Neural cell (in vitro differentiated cells): ENCODE measurements at regions not wholly inside any gene's neighbourhood (a gene's known extent, or its start where the extent isn't known, plus 50 kb on each side); places are given as distances from the start of the nearest gene placed in this dataset.

Experiments used
- EP300 ChIP-seq: fragments of 450-650 bp; conservative IDR thresholded peaks from 2 replicates; pipeline ENCODE4 v1.6.1; 2014; ENCODE audit warnings: antibody characterized with exemption, mild to moderate bottlenecking, moderate library complexity; ENCODE audit not compliant: poor library complexity, severe bottlenecking
- EZH2 ChIP-seq: fragments of 200-600, 300-800 bp; shearing (Covaris generic), sonication (generic); IDR thresholded peaks from 2 replicates; pipeline ENCODE4 v1.6.1; 2014; ENCODE audit warnings: antibody characterized with exemption, low read length, borderline replicate concordance, mild to moderate bottlenecking; ENCODE audit not compliant: insufficient read depth, poor library complexity, severe bottlenecking
- MXI1 ChIP-seq: fragments of 450-650 bp; conservative IDR thresholded peaks from 2 replicates; pipeline ENCODE4 v1.6.1; 2014; ENCODE audit warnings: antibody characterized with exemption, mild to moderate bottlenecking; ENCODE audit not compliant: poor library complexity, severe bottlenecking
- POLR2AphosphoS5 ChIP-seq: IDR thresholded peaks from 2 replicates; pipeline ENCODE4 v1.6.1; 2012
- RAD21 ChIP-seq: fragments of 450-650 bp; conservative IDR thresholded peaks from 2 replicates; pipeline ENCODE4 v1.6.1; 2014; ENCODE audit warnings: antibody characterized with exemption, mild to moderate bottlenecking, moderate library complexity
- SMC3 ChIP-seq: fragments of 450-650 bp; conservative IDR thresholded peaks from 2 replicates; pipeline ENCODE4 v1.6.1; 2014; ENCODE audit warnings: antibody characterized with exemption, mild to moderate bottlenecking, moderate library complexity; ENCODE audit not compliant: poor library complexity
- TF ChIP-seq, protein P1 (sequence below): fragments of 450-650 bp; IDR thresholded peaks from 2 replicates; pipeline ENCODE4 v1.5.1; 2014; ENCODE audit warnings: antibody characterized with exemption, mild to moderate bottlenecking, moderate library complexity; ENCODE audit not compliant: poor library complexity, severe bottlenecking

DNA sequence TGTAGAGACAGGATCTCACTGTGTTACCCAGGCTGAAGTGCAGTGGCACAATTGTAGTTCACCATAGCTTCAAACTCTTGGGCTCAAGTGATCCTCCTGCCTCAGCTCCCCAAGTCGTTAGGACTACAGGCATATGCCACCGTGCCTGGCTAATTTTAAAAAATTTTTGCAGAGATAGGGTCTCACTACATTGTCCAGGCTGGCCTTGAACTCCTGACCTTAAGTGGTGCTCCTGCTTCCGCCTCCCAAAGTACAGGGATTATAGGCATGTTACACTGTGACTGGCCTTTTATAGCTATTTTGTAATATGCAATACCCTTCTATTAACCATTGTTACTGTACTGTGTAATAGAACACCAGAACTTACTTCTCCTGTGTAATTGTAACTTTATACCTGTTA is 139.3 kb upstream of the ZNF267 start:
- no peak for TF ChIP-seq POLR2AphosphoS5
- no peak for TF ChIP-seq EP300
- TF ChIP-seq, protein P1, sequence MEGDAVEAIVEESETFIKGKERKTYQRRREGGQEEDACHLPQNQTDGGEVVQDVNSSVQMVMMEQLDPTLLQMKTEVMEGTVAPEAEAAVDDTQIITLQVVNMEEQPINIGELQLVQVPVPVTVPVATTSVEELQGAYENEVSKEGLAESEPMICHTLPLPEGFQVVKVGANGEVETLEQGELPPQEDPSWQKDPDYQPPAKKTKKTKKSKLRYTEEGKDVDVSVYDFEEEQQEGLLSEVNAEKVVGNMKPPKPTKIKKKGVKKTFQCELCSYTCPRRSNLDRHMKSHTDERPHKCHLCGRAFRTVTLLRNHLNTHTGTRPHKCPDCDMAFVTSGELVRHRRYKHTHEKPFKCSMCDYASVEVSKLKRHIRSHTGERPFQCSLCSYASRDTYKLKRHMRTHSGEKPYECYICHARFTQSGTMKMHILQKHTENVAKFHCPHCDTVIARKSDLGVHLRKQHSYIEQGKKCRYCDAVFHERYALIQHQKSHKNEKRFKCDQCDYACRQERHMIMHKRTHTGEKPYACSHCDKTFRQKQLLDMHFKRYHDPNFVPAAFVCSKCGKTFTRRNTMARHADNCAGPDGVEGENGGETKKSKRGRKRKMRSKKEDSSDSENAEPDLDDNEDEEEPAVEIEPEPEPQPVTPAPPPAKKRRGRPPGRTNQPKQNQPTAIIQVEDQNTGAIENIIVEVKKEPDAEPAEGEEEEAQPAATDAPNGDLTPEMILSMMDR: no peak
- no peak for TF ChIP-seq MXI1
- no peak for TF ChIP-seq EZH2
- no peak for TF ChIP-seq RAD21
- TF ChIP-seq SMC3: no peak
